HCT116 (cell line): ENCODE measurements at regions not wholly inside any gene's neighbourhood (a gene's known extent, or its start where the extent isn't known, plus 50 kb on each side); places are given as distances from the start of the nearest gene placed in this dataset.

Experiments used
- EGR1 ChIP-seq: IDR thresholded peaks from 2 replicates; pipeline ENCODE4 v1.6.1; 2012; ENCODE audit warnings: low read depth
- EZH2 ChIP-seq: fragments of 200-600 bp; sonication (generic); IDR thresholded peaks from 2 replicates; pipeline ENCODE4 v1.6.1; 2017; ENCODE audit warnings: antibody characterized with exemption, mixed run types
- FOSL1 ChIP-seq: IDR thresholded peaks from 2 replicates; pipeline ENCODE4 v1.6.1; 2012; ENCODE audit warnings: low read depth
- JUND ChIP-seq: IDR thresholded peaks from 2 replicates; pipeline ENCODE4 v1.6.1; 2012
- POLR2A ChIP-seq: IDR thresholded peaks from 2 replicates; pipeline ENCODE4 v1.7.0; 2011; ENCODE audit warnings: borderline replicate concordance; ENCODE audit not compliant: insufficient read depth, insufficient read length; ENCODE audit errors: extremely low read depth
- POLR2AphosphoS5 ChIP-seq: IDR thresholded peaks from 2 replicates; pipeline ENCODE4 v1.6.1; 2011; ENCODE audit warnings: mild to moderate bottlenecking, low read depth, low read length, moderate library complexity
- SRF ChIP-seq: IDR thresholded peaks from 2 replicates; pipeline ENCODE4 v1.6.1; 2012; ENCODE audit warnings: low read depth
- YY1 ChIP-seq: IDR thresholded peaks from 2 replicates; pipeline ENCODE4 v1.6.1; 2011; ENCODE audit warnings: low read length, low read depth, moderate library complexity, mild to moderate bottlenecking; ENCODE audit not compliant: insufficient replicate concordance; ENCODE audit errors: extremely low read depth
- ZFX ChIP-seq: fragments of 450-650 bp; IDR thresholded peaks from 2 replicates; pipeline ENCODE4 v1.6.1; 2017
- TF ChIP-seq, protein P1 (sequence below): IDR thresholded peaks from 2 replicates; pipeline ENCODE4 v1.6.1; 2011; ENCODE audit warnings: mild to moderate bottlenecking, low read length, moderate library complexity; ENCODE audit not compliant: insufficient replicate concordance; ENCODE audit errors: extremely low read depth
- TF ChIP-seq, protein P2 (sequence below), 3 experiments: fragments of 200-600 bp in 1 of 3; sonication (generic) in 1 of 3; IDR thresholded peaks in 2 of 3; conservative IDR thresholded peaks in 1 of 3; 2 replicates each; pipeline ENCODE4 v1.5.1; 2012 to 2017; ENCODE audit warnings: low read depth in 2 of 3, low read length in 2 of 3, antibody characterized with exemption in 1 of 3, borderline replicate concordance in 1 of 3, control low read depth in 1 of 3, mild to moderate bottlenecking in 1 of 3, mixed read lengths in 1 of 3, mixed run types in 1 of 3, moderate library complexity in 1 of 3; ENCODE audit not compliant: insufficient read depth in 1 of 3
- TF ChIP-seq, protein P3 (sequence below): IDR thresholded peaks from 2 replicates; pipeline ENCODE4 v1.6.1; 2012

DNA sequence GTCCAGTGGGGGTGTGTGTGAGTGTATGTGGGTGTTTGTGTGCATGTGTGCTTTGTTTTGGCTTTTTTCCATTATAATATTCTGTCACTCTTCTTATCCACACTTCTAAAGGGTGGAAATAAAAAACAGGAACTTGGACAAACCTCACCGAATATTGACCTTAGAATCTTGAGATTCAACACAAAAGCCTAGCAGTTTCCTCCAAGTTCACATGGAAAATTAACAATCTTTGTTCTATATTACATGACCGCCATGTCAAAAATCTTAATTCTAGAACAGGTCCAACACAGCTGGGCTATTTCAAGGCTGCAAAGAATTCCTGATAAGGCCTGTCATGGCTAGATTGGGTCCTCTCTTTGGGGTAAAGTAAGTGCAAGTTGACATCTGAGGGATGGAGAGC is 169.3 kb upstream of the OSR1 start:
- no peak for TF ChIP-seq EZH2
- TF ChIP-seq FOSL1 = no peak
- TF ChIP-seq, protein P1, sequence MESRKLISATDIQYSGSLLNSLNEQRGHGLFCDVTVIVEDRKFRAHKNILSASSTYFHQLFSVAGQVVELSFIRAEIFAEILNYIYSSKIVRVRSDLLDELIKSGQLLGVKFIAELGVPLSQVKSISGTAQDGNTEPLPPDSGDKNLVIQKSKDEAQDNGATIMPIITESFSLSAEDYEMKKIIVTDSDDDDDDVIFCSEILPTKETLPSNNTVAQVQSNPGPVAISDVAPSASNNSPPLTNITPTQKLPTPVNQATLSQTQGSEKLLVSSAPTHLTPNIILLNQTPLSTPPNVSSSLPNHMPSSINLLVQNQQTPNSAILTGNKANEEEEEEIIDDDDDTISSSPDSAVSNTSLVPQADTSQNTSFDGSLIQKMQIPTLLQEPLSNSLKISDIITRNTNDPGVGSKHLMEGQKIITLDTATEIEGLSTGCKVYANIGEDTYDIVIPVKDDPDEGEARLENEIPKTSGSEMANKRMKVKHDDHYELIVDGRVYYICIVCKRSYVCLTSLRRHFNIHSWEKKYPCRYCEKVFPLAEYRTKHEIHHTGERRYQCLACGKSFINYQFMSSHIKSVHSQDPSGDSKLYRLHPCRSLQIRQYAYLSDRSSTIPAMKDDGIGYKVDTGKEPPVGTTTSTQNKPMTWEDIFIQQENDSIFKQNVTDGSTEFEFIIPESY = no peak
- TF ChIP-seq, protein P2, sequence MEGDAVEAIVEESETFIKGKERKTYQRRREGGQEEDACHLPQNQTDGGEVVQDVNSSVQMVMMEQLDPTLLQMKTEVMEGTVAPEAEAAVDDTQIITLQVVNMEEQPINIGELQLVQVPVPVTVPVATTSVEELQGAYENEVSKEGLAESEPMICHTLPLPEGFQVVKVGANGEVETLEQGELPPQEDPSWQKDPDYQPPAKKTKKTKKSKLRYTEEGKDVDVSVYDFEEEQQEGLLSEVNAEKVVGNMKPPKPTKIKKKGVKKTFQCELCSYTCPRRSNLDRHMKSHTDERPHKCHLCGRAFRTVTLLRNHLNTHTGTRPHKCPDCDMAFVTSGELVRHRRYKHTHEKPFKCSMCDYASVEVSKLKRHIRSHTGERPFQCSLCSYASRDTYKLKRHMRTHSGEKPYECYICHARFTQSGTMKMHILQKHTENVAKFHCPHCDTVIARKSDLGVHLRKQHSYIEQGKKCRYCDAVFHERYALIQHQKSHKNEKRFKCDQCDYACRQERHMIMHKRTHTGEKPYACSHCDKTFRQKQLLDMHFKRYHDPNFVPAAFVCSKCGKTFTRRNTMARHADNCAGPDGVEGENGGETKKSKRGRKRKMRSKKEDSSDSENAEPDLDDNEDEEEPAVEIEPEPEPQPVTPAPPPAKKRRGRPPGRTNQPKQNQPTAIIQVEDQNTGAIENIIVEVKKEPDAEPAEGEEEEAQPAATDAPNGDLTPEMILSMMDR (IDR thresholded peaks at IDR 0.05 in 2 of 3, conservative IDR thresholded peaks at IDR 0.05 in 1 of 3; ENCODE audit: borderline replicate concordance in 1 of 3, insufficient read depth in 1 of 3, low read depth in 2 of 3, low read length in 2 of 3) = no peak
- TF ChIP-seq POLR2A = no peak
- TF ChIP-seq, protein P3, sequence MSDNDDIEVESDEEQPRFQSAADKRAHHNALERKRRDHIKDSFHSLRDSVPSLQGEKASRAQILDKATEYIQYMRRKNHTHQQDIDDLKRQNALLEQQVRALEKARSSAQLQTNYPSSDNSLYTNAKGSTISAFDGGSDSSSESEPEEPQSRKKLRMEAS = no peak
- TF ChIP-seq POLR2AphosphoS5 = no peak
- no peak for TF ChIP-seq EGR1
- TF ChIP-seq ZFX = no peak
- no peak for TF ChIP-seq JUND
- no peak for TF ChIP-seq SRF
- TF ChIP-seq YY1 = no peak
